GM19238 (cell line): ENCODE measurements at regions not wholly inside any gene's neighbourhood (a gene's known extent, or its start where the extent isn't known, plus 50 kb on each side); places are given as distances from the start of the nearest gene placed in this dataset.
"Not testable (repeated sequence)": the region's sequence is repeated elsewhere in the genome, so short reads cannot be mapped to it uniquely, and the experiment has no call there.

Source experiments
- DNase-seq: peaks from one replicate; pipeline ENCODE4 v3.0.0; 2011; ENCODE audit warnings: low spot score; ENCODE audit not compliant: insufficient read length

DNA sequence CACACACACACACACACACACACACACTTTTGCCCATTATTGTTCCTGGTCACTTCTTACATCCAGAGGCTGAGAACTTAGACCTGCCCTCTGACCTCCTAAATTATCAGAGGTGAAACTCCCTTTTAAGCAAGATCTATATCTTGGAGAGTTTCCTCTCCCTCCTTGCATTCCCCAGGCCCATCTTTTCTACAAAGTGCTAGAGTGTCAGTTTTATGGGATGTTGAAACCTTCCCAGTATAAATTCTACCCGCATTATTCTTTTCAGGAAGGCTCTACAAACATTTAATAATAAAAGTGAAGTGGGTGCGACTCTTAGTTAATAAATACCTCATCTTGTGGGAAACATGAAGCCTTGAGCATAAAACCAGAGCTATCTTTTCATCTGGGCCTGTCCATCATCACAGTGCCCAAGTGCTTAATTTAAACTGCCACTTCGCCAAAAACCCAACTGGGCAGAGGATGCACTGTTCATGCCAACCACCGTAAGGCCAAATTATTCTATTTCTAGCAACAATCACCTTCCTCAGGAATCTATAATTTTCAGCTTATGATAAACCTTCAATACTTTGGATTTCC, 458.2 kb upstream of the RUNX1 start:
- DNase-seq, result no peak

DNA sequence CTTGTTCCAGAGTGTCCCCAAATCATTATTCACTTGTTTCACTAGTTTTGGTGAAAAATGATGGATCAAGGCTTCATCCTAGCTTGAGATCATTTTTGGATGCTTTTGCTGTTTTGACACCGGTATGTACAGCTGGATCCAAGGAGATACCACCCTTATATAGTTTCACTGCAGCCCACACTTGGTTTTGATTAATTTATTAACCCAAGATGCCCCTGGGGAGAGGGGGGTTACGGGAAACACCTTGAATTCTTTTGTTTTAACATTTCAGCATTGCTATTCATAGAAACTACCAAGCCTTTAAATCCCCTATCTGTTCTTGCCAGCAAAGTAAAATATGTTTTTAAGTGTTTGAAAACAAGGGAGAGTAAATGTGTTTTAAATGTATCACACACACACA, 457.7 kb upstream of the RUNX1 start:
- DNase-seq, result no peak

DNA sequence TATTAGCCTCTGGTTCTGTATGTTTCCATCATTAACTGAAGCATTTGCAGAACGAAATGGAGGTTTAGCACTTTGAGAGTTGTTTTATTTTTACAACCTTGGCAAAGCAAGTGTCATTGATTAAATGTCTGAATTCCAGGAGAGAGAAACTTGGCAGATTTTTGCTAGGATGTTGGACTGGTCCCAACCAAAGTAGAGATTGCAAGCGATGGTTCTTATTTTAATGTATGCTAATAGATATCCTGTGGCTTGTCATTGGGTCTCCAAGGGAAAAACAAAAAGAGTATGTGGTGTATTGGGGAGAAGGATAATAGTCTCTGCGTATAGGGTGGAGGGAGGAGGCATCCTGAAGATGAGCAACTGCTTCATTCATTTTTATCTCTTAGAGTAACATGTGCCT, 457.2 kb upstream of the RUNX1 start:
- no peak for DNase-seq

DNA sequence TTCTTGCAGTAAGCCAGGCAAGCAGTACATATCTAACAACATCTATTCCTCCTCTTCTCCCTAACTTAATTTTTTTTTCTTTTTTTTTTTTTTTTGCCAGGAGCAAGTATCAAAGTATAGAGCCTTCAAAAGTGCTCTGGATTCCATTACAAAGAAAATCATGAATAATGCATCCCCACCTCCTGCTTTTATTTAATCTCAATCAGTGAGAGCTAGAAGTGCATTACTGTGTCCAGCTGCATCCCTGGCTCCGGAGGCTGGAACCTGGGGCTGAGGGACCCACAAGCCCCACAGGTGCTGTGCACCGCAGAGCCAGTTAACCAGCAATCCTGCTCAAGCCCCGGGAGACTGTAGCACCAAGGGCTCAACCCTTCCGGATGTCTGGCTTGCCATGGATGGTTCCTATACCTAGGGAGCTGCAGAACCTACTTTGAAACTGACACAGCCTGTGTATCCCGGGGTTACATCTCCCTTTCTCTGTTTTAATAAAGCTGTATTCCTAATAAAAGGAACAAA, 455.9 kb upstream of the RUNX1 start:
- no peak for DNase-seq

DNA sequence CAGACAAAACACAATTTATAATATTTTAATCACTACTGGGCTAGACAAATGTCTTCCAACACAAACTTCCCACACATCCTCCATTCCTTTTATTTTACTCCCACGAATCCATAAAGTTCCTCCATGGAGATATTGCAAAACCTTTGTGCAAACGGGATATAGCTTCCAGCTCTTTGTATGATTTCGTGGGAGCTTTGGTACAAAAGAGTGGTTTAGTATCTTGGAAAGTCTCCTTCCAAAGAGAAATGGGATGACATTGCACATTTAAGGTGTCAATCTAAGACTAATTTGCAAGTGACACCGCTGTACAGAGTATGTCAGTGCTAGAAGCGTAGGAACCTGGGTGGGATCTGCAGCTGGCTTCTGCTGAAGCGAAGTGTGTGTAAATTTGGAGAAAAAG, 455.2 kb upstream of the RUNX1 start:
- DNase-seq, result no peak

DNA sequence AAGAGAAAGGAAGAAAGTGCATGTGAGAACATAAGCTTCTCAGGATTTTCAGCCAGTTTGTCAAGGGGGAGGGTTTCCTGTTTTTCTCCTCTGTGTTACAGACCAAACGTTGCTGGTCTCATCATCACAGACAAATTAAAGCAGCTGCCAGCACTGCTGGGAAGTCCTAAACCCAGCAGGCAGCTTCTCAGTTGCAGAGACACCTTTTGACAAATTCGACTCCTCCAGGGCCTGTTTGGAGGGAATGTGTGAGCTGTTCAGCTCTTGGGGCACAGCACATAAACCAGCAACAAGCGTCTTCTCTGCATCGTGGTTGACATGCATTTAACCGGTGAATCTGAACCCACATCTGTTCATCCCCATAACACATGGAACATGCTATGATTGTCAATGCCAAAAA, 454.6 kb upstream of the RUNX1 start:
- no peak for DNase-seq

DNA sequence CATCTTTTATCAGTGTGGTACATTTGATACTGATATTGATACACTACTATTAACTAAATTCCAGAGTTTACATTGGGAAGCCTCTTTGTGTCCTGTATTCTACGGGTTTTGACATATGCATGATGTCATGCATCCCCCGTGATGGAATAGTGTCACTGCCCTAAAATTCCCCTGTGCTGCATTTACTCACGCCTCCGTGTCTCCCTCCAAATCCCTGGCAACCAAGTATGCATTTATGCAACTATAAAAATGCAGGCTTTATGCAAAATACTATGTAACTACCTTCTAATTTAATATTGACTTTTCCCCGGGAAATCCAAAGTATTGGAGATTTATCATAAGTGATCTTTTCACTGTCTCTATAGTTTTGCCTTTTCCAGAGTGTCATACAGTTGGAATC, 453.7 kb upstream of the RUNX1 start:
- DNase-seq, result no peak

DNA sequence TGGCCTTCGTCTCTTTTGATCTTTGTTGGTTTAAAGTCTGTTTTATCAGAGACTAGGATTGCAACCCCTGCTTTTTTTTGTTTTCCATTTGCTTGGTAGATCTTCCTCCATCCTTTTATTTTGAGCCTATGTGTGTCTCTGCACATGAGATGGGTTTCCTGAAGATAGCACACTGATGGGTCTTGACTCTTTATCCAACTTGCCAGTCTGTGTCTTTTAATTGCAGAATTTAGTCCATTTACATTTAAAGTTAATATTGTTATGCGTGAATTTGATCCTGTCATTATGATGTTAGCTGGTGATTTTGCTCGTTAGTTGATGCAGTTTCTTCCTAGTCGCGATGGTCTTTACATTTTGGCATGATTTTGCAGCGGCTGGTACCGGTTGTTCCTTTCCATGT, 448.4 kb upstream of the RUNX1 start:
- DNase-seq, result not testable (repeated sequence)

DNA sequence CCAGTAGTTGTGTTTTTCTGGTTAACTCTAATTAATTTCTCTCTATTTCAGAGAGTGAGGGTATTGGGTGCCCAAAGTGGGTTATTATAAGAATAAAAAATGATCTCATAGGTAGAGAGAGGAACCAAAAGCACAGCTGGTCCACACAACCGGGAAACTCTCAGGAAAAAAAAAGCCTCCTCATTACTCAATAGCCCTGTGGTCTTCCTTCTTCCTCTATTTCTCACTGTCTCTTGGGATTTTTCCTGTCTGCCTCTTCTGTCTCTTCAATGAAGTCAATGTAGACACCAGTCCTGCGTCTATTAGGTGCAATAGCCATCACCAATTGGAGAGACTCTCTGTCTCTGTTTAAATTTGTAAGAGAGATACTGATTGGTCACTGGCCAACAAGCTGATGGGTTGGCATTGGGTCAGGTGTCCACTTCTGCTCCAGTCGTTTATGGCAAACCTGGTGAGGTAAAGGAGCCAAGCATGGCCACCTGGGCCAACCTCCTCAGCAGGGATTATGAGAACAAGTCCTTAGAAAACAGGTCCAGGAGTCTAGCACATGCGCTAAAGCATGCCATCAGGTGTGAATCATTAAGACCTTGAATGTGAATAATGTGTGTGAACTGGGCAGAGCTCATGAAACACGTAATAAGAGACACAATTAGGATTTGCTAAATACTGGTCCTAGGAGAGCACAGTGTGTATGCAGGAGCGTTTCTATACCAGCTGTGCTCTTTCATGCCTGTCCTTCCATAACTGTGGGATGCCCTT, 443.0 kb upstream of the RUNX1 start:
- DNase-seq, result no peak

DNA sequence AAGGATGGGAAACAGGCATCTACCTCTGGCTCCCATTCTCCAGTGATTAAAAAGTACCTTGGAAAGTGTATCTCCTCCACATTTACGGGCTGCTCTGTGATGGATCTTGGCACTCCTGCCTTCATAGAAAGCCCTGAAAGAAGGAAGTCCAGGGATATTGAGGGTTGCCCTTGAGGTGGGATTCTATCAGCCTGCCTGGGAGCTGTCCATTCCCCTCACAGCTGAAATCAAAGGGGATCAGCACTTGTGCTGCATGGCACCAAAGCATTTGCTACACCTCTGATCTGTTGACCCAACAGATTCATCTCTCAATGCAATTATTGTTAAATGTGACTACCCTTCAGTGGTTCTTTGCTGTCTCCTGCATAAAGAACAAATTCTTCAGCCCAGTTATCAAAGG, 442.0 kb upstream of the RUNX1 start:
- no peak for DNase-seq

DNA sequence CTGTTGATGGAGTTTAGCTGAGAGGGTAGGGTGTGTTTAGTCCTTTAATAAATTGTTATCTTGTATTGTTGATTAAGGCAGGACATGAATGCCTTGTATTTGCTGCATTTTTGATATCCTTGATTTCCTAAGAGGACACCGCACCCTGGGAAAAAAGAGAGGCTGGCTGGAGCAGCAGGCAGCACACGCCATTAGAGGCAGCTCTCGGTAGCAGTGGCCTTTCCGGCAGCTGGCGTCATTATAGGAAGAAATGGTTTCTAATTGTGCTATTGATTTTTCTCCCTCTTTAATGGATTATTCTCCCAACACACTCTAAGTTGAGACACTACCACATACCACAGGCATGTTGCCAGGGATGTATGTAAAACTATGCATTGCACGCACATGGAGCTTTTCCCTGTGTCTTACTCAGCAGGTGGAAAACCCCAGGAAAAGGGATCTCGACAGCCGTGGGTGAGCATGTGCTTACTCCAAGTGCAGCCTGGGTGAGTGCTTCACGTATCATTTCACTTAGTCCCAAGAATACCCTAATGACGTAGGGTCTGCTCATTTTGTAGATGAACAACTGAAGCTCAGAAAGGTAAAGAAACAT, 440.4 kb upstream of the RUNX1 start:
- DNase-seq, result no peak

DNA sequence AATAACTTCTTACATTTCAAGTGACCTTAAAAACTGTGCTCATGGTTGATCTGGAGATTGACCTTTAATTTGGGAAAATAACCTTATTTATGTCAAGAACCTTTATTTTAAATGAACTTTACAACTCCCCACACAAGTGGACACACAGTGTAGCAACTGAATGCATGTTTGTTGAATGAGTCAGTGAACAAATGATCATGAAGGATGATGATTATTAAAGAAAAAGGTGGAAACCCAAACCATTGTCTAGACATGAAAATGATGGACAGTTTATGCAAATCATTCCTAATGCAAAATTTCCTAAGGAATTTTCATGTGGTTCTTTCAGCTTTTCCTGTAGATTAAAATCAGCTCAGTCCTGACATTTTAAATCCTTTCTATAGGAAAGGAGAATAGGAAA, 439.8 kb upstream of the RUNX1 start:
- no peak for DNase-seq

DNA sequence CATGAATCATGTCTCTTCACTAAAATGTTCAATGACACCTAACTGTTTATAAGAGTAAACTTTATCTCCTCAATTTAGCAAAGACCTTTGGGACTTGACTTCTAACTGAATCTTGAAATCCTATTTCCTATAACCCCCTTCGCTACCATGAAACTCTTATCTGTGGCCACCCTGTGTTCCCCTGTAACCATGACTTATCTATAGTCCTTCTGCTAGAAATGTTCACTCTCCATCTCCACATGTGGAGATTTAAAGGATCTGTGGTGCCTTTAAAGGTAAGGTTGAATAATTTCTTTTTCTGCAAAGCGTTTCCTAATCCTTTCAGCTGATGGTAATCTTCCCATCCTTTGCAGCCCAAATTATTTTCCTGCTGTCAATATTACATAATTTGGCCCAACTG, 436.3 kb upstream of the RUNX1 start:
- no peak for DNase-seq

DNA sequence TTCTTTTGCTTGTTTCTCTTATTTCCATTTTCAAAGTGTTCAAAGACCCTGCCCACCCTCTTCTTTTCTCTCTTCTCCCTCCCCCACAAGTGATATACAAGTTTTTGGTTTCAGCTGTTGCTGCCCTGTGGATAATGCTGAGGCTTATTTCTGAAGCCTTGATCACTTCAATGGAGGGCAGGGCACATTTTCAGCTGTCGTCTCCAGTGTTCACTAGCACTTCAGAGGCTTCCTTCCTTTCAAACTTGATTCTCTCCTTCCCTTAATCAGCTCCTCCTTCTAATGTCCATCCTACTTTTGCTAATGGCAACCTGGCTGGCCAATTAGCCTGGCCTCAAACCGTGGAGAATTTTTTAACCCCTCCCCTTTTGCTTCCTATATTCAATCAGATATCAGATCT, 435.7 kb upstream of the RUNX1 start:
- no peak for DNase-seq

DNA sequence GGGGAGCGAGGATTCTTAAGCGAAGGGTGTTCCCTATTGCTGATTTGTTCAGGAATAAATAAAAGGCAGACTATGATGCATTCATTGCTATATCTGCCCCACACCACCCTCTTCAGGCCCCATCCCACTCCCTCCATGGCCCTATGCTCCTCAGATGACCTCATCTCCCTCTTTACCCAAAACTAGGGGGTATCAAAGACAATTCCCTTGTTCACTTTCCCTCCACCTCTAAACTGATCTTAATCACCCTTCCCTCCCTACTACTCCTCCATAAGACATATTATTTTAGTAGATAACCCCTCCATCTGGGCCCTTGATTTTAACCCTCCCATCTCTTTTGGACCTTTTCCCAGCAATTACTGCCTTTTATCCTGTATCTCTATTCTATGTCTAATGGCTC, 434.9 kb upstream of the RUNX1 start:
- no peak for DNase-seq

DNA sequence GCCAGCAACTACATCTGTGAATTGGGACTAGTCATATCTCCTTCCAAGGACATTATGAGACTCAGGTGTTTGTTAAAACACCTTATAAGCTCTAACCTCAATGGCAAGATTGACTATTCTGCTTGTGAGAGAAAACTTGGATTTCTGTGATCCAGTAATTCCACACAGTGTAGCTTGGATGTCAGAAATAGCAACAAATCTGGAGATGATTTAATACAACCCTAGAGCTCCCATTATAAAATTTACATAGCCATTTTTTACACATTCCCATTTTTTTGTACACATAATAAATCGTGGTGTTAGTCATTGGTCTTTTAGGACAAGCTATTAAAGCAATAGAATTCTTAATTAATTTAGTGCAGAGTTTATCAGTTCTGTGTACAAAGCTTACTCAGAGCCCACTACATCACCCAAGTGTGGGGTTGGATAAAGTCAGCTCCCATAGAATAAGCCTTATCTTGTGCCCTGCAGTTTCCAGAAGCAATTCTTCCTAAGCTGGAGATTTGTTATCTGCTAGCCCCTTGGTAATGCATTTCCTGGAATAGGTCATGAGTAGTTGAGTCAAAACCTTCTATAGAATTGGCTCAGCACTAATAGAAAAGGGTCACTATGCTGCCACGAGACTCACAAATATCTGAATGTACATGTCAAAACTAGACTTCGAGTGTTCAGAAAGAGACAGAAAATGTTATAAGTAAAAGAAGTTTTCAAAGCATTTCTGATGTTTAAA, 434.0 kb upstream of the RUNX1 start:
- DNase-seq, result no peak

DNA sequence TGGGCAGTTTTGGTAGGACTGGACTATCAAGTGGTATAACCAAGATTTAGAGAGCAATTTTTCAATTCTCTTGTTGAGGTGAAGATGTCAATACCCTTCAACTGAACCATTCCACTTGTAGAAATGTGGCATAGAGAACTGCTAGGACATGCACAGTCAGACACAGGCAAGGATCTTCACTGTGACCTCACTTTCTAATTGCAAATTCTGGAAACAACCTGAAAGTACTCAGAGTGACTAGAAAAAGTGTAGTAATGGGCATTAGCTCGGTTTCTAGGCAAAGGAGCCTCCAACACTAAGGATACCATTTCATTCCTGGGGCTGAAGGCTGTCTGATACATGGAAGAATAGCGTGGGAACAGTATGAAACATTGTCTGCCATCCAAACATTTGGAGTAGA, 433.0 kb upstream of the RUNX1 start:
- DNase-seq, result no peak

DNA sequence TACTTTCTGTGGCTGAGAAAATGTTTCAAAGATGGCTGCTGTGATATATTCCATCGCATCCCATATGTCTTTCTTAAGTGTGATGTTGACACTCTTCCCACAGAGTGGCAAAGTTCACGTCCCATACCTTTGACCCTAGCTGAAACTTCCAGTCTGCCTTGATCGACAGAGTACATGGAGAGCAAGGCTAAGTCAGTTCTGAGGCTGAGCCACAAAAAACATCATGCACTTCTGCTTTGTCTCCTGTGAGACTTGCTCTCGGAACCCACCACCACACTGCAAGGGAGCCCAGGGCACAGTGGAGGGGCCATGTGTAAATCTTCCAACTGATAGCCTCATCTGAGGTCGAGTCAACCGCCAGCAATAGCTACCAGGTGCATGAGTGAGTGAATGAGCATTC, 431.9 kb upstream of the RUNX1 start:
- DNase-seq, result no peak

DNA sequence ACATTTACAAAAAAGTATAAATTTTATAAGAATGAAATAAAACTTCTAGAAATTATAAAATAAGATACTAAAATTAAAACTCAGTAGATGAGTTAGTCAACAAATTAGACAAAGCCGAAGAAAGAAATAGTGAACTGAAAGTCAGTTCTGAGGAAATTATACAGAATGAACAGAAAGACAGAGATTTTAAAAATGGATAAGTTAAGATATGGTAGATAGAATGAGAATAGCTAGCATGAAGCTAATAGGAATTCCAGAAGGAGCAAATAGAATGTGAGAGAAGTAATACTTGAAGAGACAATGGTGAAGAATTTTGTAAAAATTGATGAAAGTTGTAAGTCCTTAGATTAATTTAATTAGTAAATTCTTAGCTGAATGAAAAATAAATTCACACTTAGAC, 430.4 kb upstream of the RUNX1 start:
- DNase-seq, result no peak

DNA sequence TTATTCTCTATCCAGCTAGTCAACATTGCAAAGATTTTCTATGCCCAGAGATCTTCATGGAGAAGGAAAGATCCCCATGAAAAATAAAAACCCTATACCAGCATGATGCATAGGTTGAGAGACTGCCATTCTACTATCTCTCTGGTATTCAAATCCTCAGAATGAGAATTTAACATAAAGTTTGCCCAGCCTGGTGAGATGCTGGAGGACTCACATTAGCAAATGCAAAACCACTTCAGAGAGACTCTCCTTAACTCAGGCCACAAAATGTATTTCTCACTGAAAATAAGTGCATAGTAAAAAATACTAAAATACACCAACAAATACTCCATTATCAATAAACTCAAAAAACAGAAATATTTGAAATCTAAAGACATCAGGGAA, 430.0 kb upstream of the RUNX1 start:
- DNase-seq, result no peak

DNA sequence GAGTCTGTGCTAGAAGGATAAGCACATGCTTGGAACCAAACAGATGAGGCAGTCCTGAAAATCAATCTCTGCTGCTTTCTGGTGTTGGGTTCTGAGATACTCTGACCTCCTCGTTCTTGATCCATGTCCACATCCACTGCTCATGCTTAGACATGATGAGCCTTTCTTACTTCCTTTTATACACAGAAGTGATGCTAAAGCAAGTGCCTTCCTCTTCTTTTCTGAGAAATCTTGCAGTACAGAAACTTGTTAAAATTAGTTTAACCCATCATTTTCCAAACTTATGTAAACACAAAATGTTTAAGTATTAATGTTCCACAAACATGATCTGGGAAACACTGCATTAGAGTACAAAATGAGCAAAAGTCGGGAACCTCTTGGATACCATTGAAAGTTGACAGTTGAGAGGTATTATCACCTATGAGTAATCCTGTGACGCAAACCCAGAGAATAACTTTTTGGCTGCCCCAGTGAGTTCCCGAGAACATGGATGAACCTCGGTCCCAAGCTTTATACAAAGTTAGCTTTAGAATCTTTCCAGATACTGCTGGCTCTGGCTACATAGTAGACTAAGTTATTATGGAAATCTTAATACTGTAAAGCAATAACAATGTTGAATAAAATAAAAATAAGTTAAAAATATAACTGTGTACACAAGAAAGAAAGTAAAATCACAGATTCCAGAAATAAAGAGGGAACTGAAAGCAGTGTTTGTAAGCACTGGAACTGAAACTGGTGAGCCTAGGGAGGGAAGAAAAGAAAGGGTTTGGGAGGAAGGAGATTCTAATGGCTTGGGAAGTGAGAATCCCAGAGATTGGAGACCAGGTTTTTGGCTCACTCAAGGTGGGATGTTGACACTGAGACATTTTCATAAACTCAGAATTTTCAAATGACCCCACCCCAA, 429.3 kb upstream of the RUNX1 start:
- no peak for DNase-seq
